Body of pancreas (tissue), 4 donors: ENCODE measurements at regions not wholly inside any gene's neighbourhood (a gene's known extent, or its start where the extent isn't known, plus 50 kb on each side); places are given as distances from the start of the nearest gene placed in this dataset.

Experiments
- CTCF ChIP-seq, 7 experiments: fragments of 450-650 bp in 4 of 7; fragments of 200-600 bp in 3 of 7; sonication (generic) in 3 of 7; IDR thresholded peaks; one replicate each; pipeline ENCODE4 v1.5.1; 2016 to 2019; ENCODE audit warnings: antibody characterized with exemption in 7 of 7
- POLR2A ChIP-seq, 3 donors: fragments of 450-650 bp; IDR thresholded peaks; one replicate each; pipeline ENCODE4 v1.6.1; 2016; ENCODE audit warnings: antibody characterized with exemption in 3 of 3, mild to moderate bottlenecking in 2 of 3

GRCh38 chrX:40349251-40349650, 231.5 kb upstream of the ATP6AP2 start:
- TF ChIP-seq CTCF (IDR thresholded peaks at IDR 0.05) (no peak), POLR2A (IDR thresholded peaks at IDR 0.05) (no peak)
